NCI-H446 treated with DMSO at 0.1 percent for 48 hours (cell line): ENCODE measurements at regions not wholly inside any gene's neighbourhood (a gene's known extent, or its start where the extent isn't known, plus 50 kb on each side); places are given as distances from the start of the nearest gene placed in this dataset.
"Not testable (repeated sequence)": the region's sequence is repeated elsewhere in the genome, so short reads cannot be mapped to it uniquely, and the experiment has no call there.

Source experiments
- DNase-seq: peaks from one replicate; lab custom pipeline; 2025; lab: John Stamatoyannopoulos, UW

GRCh38 chr1:83511146-83511726 lies 487.7 kb downstream of the TTLL7 start:
- no peak for DNase-seq

- no peak for DNase-seq
Observed at GRCh38 chr1:83509301-83509781, 489.6 kb downstream of the TTLL7 start.

- no peak for DNase-seq
Observed at GRCh38 chr1:83508485-83509151, 490.3 kb downstream of the TTLL7 start.

- DNase-seq: no peak
Observed at GRCh38 chr1:83505148-83505547, 493.8 kb downstream of the TTLL7 start.

GRCh38 chr1:83503153-83503552 lies 495.8 kb downstream of the TTLL7 start:
- DNase-seq: no peak

GRCh38 chr1:83500987-83501591 lies 497.8 kb downstream of the TTLL7 start:
- DNase-seq: no peak

GRCh38 chr1:83500531-83500930 lies 498.4 kb downstream of the TTLL7 start:
- no peak for DNase-seq

GRCh38 chr1:83499998-83500397 lies 498.9 kb downstream of the TTLL7 start:
- DNase-seq: no peak

GRCh38 chr1:83497563-83497962 lies 501.4 kb downstream of the TTLL7 start:
- DNase-seq: no peak

- DNase-seq: no peak
Observed at GRCh38 chr1:83495560-83495959, 503.4 kb downstream of the TTLL7 start.

GRCh38 chr1:83493633-83494032 lies 505.3 kb downstream of the TTLL7 start:
- DNase-seq: no peak

GRCh38 chr1:83491930-83492329 lies 507.0 kb downstream of the TTLL7 start:
- no peak for DNase-seq

GRCh38 chr1:83490988-83491387 lies 507.9 kb downstream of the TTLL7 start:
- DNase-seq: no peak

- not testable (repeated sequence) for DNase-seq
Observed at GRCh38 chr1:83488105-83488504, 510.8 kb downstream of the TTLL7 start.

- DNase-seq: not testable (repeated sequence)
Observed at GRCh38 chr1:83487460-83487859, 511.5 kb downstream of the TTLL7 start.

GRCh38 chr1:83485314-83486019 lies 513.5 kb downstream of the TTLL7 start:
- not testable (repeated sequence) for DNase-seq

- not testable (repeated sequence) for DNase-seq
Observed at GRCh38 chr1:83481284-83481683, 517.6 kb downstream of the TTLL7 start.

- DNase-seq: not testable (repeated sequence)
Observed at GRCh38 chr1:83479591-83480239, 519.2 kb downstream of the TTLL7 start.

GRCh38 chr1:83478127-83478526 lies 520.8 kb downstream of the TTLL7 start:
- not testable (repeated sequence) for DNase-seq

- DNase-seq: not testable (repeated sequence)
Observed at GRCh38 chr1:83476518-83476917, 522.4 kb downstream of the TTLL7 start.

- DNase-seq: not testable (repeated sequence)
Observed at GRCh38 chr1:83474946-83475345, 524.0 kb downstream of the TTLL7 start.

GRCh38 chr1:83473986-83474385 lies 524.9 kb downstream of the TTLL7 start:
- DNase-seq: not testable (repeated sequence)
